ENCODE measurements at regions not wholly inside any gene's neighbourhood (a gene's known extent, or its start where the extent isn't known, plus 50 kb on each side); places are given as distances from the start of the nearest gene placed in this dataset.
"Not testable (repeated sequence)": the region's sequence is repeated elsewhere in the genome, so short reads cannot be mapped to it uniquely, and the experiment has no call there.

GRCh38 chr2:176885661-176886060, 326.9 kb upstream of the HNRNPA3 start:
- no peak for DNase-seq

GRCh38 chr2:176891105-176891504, 321.5 kb upstream of the HNRNPA3 start:
- DNase-seq: no peak

DNA sequence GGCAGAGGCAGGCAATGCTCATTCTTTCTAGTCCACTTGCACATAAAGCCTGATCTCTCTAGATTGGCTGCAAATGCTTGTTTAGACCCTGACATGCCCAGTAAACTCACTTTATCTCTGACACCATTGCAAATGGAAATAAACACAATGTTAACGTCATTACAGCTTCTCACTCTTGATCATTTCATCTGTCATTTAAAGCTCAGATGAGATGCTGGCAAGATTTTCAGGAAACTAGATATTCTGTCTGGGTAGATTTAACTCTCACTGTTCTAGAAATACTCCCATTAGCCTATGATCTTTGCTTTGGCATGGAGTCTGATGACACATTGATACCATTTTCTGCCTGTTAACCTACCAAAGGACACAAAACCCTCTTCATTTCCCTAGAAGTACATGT, 320.7 kb upstream of the HNRNPA3 start:
- DNase-seq: no peak

DNA sequence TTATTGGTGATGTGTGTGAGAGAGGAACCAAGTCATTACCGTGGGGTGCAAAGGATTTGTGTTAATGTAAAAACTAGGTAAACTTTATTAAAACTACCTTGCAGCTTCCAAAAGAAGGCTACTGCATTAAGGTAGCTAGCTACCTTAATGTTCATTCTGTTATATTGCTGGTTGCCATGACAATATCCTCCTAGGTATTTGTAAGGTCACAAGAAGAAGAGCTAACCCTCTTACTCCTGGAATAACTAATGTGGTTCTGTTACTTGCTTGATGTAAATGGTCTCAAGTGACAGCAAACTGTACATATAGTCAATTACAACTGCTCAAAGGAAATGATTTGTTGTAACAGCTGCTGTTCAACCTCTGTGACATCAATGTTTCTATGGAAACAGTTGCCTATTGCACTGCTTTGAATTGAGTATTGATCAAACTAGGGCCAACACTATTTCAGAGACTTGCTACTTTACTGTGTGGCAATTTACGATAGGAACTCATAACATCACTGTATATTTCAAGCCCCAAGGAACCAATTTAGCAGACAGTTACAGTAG, 319.8 kb upstream of the HNRNPA3 start:
- DNase-seq: no peak

DNA sequence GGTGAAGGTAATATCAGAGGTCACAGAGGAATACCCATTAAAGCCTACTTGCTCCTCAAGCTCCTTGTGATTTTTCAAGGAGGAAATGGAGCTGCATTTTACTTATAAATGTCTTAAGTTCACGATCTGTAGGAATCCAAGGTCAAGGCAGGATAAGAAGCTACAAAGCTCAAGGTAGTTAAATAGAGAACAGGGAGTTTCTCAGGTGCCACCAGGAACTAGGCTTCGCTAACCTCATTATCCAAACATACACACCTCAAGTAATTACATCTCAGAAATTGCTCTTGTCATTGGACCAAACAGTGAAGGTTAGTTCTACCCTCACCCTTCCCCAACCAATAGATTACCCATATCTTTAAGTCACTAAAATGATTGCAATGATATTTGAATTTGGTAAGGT, 317.4 kb upstream of the HNRNPA3 start:
- no peak for DNase-seq

DNA sequence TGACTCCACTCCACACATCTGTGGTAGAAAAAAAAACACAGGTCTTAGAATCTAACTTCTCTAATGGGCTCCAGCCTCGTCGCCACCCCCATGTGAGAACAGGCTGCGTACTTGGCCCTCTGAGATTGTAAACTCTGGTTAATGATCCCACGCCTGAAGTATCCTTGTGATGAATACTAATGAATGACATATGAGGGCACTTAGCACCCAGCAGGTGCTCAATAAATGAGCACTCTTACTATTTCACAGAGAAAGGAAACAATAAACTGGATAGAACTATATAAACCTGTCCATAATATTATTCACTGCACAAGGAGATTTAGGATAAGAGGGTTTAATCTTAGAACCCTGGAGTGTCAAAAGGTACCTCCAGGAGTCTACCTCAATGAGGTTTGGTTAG, 310.1 kb upstream of the HNRNPA3 start:
- DNase-seq: no peak

- not testable (repeated sequence) for DNase-seq
Measured at GRCh38 chr2:176904053-176904452, 308.5 kb upstream of the HNRNPA3 start.

GRCh38 chr2:176907341-176907740, 305.3 kb upstream of the HNRNPA3 start:
- DNase-seq: no peak

GRCh38 chr2:176910828-176911227, 301.8 kb upstream of the HNRNPA3 start:
- DNase-seq: no peak

DNA sequence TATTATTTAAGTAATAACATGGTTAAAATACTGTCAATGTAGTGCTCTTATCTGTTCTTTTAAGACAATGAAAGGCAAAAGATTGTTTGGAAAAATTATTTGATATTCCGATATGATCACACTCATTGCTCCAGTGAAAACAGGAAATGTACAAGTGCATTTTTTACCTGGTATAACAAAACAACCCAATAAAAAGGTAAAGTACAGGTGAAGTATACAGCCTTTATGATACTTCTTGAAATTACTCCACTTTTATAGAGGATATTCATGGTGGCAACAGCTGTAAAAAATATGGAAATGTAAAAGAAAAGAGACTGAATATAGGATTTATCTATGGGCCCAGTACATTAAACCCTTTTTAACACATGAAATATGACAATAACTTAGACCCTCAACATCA, 298.6 kb upstream of the HNRNPA3 start:
- DNase-seq: no peak

- no peak for DNase-seq
Measured at GRCh38 chr2:176914371-176914770, 298.2 kb upstream of the HNRNPA3 start.

DNA sequence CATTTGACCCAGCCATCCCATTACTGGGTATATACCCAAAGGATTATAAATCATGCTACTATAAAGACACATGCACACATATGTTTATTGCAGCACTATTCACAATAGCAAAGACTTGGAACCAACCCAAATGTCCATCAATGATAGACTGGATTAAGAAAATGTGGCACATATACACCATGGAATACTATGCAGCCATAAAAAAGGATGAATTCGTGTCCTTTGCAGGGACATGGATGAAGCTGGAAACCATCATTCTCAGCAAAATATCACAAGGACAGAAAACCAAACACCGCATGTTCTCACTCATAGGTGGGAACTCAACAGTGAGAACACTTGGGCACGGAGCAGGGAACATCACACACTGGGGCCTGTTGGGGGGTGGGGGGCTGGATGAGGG, 290.0 kb upstream of the HNRNPA3 start:
- DNase-seq: not testable (repeated sequence)

DNA sequence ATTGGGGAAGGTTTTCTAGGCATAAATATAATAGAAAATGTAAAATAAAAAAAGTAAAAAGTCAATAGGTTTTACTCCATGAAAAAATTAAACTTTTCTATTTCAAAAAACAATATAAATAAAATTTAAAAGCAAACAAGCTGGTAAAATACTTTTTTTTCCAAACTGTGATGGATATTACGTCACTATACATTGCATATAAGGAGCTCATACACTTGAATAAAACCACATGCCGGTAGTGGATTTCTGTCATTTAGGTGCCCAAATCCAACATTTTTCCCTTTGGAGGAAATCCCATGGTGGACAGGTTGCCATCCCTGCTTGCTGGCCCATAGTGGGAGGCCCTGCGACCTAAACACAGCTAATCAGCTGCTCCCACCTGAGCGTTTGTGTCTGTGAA, 289.4 kb upstream of the HNRNPA3 start:
- DNase-seq: no peak

DNA sequence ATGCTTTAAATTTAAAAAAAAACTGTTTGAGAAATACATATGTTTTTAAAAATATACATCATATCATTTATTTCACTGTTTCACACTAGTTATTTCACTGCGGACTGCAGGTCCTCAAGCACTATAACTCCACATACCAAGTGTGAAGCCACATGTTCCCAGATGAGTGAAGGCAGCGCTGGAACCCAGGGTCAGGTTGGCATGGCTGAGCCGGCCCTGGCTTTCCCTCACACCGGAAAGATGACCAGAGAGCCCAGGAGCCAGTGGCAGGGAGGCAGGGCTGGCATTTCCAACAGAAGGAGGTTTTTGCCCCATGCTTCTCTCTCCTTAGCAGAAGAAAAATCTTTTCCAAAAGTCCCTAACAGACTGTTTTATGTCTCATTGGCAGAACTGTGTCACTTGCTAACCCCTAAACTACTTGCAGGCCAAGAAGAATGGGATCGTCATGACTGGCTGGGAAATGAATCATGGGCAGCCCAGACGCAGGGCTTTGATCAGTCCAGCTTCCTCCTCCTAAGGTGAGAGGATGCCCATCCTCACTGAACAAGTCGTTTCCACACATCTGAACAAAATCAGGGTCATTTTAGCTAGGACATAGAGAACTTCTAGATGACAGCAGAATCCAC, 287.6 kb upstream of the HNRNPA3 start:
- no peak for DNase-seq

DNA sequence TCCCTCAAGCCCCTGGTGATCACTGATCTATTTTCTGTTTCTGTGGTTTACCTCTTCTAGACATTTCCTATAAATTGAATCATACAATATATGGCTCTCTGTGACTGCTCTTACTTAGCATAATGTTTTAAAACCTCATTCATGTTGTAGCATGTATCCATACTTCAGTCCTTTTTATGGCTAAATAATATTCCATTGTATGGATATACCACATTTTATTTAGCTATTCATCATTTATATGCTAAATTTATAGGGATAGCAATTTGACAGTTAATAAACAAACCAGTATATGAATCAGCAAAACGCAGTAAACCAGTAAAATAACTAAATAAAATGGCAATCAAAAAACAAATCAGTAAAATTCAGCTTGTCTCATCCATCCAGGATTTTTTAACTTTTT, 286.1 kb upstream of the HNRNPA3 start:
- DNase-seq: no peak

- not testable (repeated sequence) for DNase-seq
Measured at GRCh38 chr2:176929387-176929786, 283.2 kb upstream of the HNRNPA3 start.

DNA sequence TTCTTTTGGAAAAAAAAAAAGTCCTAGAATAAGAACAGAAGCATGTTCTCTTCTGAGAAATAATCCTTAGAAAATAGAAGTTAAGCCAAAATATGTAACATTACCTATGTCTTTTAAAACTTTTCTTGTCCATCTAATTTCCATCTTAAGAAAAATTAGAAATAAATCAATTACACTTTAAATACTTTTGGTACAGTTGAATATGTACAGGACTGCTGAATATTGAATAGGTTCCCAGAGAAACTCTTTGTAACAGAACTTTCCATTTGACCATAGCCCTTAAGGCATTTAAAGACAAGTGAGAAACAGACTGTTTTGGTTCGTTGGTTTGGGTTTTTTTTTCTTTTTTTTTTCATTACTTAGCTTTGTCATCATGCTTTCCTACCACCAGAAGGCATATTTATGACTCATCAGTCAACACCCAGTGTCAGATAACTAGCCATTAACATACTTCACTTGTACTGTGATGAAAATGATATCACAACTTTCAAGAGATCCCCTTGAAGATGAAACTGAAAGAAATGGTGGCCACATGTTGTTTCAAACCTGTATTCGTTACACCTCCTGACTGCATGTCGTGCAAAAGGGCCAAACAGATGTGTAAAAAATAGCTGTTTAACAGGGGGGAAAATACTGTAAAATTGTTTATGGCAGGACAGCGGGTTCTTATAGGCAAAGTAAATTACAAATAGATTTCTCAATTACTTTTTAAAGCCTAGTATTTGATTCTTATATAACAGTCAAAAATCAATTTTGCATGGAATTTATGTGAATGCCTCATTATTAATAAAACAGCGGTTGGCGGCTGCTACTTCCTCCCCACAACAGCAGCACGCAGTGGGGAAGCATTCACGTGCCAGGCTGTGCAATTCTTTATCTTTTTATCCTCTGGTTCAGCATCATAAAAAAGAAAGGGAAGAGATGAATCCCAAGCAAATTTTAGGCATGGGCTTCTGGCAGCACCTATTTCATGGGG, 280.7 kb upstream of the HNRNPA3 start:
- DNase-seq: no peak

GRCh38 chr2:176934131-176934530, 278.5 kb upstream of the HNRNPA3 start:
- no peak for DNase-seq

GRCh38 chr2:176934869-176935415, 277.7 kb upstream of the HNRNPA3 start:
- no peak for DNase-seq

GRCh38 chr2:176935543-176936102, 277.0 kb upstream of the HNRNPA3 start:
- no peak for DNase-seq

DNA sequence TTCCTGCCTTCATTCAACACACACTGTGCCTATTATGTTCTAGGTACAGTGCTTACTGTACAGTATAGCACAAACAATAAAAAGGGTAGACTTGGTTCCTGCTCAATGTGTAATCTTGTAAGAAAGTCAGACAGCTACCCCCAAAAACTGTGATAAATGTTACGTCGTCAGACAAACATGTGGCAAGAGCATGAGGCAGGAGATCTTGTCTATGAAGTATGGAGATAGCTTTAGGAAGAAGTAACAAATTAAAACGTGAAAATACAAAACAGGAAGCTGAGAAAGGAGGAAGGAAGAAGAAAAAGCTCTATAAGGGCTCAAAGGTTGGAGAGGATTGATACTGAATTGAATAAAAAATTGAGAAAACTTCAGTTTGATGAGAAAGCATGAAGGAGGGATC, 276.2 kb upstream of the HNRNPA3 start:
- peak in 1 of 2 donors; percentile 12 for DNase-seq

- no peak for DNase-seq
Measured at GRCh38 chr2:176944998-176945397, 267.6 kb upstream of the HNRNPA3 start.

- DNase-seq: no peak
Measured at GRCh38 chr2:176947754-176948153, 264.8 kb upstream of the HNRNPA3 start.

Measured in inflammatory macrophage treated with lipopolysaccharide for 1 hour (primary cell).